ENCODE measurements at regions not wholly inside any gene's neighbourhood (a gene's known extent, or its start where the extent isn't known, plus 50 kb on each side); places are given as distances from the start of the nearest gene placed in this dataset.

DNA sequence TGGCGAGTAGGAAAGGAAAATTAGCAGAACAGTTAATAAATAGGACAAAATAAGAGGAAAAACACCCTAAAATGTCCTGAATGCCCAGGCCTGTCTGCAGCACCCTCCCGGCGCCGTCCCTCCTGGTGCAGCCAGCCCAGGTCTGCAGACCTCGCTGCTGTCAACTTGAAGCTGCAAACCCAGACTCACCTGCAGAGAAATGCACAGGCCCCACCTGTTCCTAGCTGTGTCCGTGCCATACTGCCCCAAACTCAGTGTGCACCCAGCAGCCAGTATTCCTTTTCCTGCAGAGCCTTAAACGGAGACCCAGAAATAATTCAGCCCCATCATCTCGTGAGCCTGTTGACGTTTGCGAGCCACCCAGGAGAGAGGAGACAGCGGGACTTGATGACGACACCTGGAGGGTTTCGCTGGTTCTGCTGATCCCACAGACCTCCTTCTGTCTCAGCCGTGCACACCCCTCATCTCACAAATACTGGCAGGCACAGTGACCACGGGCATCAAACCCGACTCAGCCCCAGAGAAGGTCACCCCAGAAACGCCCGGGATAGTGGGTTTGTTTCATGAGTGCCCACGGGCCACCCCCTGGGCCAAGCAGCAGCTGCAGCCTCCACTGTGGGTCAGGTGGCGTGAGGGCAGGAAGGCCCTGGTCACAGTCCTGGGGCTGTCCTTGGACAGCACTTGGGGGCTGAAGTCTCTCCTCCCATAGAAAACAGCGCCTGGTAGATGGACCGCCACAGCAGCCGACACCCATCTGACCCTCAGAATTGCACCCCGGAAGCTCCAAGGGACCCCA is 239.5 kb upstream of the SALL3 start:
- DNase-seq (ENCODE audit: low read depth in 3 of 3) = no peak

DNA sequence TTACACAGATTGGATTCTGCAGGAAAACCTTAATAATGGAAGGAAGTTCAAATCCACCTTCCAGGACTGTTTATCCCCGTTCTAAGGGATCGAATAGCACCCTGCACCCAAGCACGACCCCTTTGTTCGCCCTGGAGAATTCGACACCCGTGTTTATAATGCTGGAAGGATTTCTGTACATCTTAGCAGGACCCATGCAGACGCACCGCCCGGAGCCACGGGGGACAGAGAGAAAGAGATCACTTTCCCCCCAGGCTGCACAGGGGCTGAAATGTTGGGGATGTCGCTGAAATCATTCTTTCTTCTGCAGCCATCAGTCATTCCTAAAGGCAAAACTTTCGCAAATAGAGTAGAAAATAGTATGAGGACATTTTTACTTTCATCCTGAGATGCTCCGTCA is 238.7 kb upstream of the SALL3 start:
- no peak for DNase-seq (ENCODE audit: low read depth in 3 of 3)

DNA sequence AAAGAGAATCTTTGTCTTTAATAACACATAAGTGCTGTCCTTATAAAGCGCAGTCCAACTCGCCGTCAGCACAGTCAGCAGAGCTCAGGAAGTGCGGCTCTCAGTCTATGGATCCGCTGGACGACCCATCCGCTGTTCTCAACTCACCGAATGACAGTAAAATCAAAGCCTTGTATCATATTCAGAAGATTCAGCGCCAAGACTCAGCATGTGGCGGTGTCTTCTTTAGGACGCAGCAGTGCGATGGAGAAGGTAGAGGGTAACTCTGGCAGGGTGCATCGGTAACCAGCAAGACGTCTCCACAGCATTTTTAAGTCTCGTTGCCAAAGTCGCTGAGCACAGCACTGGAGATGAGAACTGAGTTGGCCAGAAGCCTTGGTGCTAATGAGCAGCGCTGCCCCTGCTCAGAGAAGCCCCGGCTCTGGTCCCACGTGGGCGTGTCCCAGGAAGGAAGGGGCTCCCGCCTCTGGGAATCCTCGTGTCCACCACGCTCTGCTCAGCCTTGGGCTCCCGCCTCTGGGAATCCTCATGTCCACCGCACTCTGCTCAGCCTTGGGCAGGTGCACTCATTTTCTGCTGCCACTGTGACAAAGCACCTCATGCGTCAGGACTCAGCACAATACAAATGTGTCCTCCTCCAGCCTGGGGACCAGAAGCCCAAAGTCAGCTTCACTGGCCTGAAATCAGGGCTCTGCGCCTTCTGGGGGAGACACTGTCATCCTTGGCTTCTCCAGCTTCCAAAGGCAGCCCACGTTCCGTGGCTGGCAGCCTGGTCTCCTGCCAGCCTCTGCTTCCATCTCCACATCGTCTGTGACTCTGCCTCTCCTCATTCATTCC is 238.0 kb upstream of the SALL3 start:
- no peak for DNase-seq (ENCODE audit: low read depth in 3 of 3)

DNA sequence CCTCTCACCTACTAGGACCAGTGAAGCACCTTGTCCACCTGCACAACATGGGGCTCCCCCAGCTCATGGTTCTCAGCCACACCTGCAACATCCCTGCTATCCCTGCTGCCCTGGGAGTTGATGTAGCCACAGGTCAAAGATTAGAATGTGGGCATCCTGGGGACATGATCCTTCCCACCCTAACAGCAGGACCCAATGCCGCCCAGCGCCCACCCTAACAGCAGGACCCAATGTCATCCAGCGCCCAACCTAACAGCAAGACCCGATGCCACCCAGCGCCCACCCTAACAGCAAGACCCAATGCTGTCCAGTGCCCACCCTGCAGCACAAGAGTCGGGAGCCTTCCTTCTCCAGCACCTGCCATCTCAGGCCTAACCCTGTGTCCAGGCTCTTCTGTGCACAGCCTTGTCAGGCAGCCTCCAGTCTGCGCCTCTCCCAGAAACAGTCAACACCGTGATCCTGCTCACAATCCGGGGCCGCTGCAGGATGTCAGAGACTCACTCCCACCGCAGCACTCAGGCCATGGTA is 237.3 kb upstream of the SALL3 start:
- no peak for DNase-seq (ENCODE audit: low read depth in 3 of 3)

DNA sequence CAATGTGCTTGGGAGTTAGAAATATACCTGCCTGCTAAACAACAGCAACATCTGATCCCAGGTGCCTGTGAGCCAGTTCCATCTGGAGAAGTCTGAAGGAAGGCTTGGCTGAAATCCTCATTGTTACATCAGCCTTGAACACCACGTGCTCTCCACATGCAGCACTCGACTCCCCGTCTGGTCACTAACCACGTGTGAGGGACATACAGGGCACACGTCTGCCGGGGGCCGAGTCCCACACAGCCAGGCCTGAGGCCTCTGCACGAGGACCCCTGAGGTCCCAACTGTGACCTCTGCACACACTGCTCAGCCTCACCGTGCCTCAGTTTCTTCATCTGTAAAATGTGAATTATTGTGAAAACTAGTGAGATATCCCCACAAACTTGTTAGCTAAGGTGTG is 236.5 kb upstream of the SALL3 start:
- no peak for DNase-seq (ENCODE audit: low read depth in 3 of 3)

DNA sequence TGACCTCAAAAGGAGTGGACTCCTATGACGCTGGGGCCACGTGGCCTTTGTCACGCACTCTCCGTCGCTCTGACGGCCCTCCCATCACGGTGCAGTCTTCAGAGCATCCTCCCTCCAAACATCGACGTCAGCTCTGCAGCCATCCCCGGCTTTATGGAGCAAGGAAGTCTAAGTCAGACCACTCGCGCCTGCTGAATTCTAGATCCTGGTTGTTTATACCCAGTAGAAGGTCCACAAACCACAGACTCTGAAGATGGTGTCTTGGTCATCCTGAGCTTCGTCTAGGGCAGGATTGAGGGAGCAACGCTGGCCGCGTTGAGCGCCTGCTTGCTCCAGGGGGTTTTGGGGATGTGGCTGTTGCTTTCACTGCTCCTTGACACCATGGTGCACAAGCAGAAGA is 228.0 kb upstream of the SALL3 start:
- DNase-seq (ENCODE audit: low read depth in 3 of 3) = no peak

DNA sequence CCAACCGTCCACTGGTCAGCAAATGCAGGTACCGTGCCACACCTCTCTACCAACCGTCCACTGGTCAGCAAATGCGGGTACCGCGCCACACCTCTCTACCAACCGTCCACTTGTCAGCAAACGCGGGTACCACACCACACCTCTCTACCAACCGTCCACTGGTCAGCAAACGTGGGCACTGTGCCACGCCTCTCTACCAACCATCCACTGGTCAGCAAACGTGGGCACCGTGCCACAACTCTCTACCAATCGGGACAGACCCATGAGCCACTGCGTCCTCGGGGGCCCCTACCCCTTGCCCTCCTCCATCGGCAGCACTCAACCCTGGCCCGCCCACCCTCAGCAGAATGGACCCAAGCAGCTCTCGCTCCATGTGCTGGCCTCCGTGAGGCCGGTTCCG is 226.4 kb upstream of the SALL3 start:
- no peak for DNase-seq (ENCODE audit: low read depth in 3 of 3)

DNA sequence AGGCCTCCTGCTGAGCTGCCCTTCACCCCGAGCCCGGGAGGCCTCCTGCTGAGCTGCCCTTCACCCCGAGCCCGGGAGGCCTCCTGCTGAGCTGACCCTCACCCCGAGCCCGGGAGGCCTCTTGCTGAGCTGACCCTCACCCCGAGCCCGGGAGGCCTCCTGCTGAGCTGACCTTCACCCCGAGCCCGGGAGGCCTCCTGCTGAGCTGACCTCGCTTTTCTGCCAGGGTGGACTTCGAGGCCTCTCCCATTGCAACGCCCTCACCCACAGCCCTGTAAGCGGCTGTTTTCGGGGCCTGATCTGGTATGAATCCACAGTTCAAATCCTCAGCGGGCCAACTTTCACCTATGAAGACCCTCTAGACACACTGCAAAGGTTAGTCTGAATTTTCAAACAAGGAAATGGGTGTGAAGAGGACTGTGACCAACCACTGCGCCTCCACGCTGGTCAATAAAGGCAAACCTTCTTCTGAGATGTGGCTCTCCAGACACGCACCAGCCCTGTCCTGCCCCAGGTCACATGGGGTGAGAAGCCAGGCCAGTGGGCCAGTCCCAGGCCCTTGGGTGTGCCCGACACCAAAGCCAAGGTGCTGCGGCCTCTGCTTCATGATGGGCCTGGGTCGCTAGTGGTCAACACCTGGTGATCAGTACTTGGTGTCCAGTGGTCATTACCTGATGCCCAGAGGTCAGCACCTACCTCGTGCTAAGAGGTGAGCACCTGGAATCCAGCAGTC is 225.1 kb upstream of the SALL3 start:
- DNase-seq (ENCODE audit: low read depth in 3 of 3) = no peak

DNA sequence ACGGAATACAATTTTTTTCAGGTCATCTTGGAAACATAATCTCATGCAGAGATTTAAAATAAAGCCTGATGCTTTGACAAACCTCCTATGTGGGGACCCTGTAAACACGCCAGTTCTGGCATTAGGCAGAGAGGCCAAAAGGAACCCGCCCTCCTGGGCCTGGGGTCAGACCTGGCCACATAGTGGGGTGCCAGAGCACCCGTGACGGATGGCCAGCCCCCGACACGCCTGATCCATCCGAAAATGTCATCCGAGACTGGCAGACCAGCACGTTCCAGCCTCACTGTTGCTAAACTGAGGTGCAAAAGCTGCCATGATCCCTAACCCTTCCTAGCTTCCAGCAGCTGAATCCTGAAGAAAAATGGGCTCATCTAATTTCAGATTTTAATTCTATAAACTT is 222.6 kb upstream of the SALL3 start:
- no peak for DNase-seq (ENCODE audit: low read depth in 3 of 3)

DNA sequence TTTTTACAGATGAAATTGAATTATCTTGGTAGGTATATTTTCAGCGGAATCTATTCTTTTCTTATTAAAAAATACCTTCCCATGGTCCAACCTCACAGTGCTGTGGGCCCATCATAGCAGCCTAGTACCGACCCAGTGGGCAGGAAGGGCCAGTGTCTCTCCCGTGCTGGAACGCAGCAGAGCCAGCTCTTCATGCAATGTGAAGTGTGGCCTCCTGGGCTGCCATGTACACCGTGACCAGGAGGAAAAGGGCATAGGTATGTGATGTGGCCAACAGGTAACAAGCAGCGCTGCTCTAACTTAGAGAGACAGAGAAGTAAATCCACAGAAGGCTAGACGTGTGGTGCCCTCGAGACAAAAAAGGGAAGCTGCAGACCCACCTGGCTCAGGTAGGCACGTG is 221.1 kb upstream of the SALL3 start:
- DNase-seq (ENCODE audit: low read depth in 3 of 3) = no peak

DNA sequence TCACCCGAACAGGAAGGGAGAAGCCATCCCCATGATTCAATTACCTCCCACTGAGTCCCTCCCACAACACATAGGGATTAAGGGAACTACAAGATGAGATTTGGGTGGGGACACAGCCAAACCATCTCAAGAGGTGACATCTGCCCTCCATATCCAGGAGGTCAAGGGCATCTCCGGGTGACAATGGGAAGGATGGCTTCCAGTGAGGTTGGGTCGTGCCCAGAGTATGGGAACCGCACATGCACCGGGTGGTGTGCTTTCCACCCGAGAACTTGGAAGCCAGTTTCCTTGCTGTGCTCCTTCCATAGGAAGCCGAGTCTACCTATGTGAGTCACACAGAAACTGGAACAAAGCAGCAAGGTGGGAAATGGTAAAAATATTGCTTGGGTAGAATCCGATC is 216.9 kb upstream of the SALL3 start:
- DNase-seq (ENCODE audit: low read depth in 3 of 3) = no peak

DNA sequence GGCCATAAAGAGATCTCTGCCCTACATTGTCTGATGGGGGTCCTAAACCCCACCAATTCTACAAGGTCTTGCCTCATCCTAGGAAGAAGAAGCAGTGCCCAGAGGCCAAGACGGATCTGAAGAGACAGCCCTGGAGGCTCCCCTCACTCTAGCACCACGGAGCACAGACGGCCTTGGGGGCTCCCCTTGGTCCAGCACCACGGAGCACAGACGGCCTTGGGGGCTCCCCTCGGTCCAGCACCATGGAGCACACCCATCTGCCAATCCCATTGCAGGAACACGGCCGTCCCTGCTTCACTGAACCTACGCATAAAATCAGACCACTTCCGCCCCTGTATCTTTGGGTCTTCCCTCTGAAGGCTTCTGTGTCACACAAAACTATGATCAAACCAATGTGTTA is 215.1 kb upstream of the SALL3 start:
- no peak for DNase-seq (ENCODE audit: low read depth in 3 of 3)

DNA sequence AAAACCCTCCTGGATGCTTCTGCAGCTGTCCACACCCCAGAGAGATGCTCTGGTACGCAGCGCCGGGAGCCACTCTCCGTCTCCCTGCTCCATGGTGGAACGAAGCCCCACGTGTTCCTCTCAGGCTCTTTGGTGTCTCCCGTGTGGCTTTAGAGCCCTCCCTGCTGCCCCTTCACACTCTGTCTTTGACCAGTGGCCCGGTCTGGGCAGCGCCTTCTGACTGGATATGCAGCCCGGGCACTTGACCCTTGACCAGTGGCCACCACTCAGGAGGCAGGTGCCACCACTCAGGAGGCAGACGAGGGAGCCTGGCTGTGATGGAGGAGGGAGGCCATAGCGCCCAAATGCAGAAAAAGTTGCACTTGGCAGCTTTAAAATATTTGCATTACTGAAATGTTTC is 214.5 kb upstream of the SALL3 start:
- no peak for DNase-seq (ENCODE audit: low read depth in 3 of 3)

DNA sequence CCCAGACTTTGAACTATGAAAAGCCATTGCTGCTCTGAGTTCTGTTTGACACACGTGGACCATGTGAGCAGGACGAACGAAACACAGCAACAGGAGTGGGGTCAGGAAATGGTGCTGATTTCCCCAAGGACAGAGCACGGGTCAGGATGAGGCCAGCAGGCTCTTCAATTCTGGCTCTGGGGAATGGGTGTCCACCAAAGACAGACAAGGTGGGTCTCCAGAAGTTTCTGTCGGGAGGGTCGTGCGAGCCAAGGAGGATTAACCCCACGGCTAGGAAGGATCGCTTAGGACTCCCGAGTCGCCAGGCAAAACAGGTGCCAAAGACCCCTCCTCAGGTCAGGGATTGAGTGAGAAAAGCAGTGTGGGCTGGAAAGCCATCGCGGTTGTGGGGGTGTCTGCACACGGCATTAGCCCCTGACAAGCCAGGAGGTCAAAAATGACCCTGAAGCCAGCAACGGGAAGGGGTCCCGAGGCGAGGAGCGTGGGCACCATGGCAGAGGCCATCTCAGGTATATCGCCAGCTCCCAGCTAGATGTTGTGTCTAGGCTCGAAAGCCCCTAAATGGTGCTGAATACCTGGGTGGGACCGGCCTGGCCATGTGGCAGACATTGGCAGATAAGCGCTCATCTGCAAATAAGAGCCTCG is 213.9 kb upstream of the SALL3 start:
- DNase-seq (ENCODE audit: low read depth in 3 of 3) = no peak

DNA sequence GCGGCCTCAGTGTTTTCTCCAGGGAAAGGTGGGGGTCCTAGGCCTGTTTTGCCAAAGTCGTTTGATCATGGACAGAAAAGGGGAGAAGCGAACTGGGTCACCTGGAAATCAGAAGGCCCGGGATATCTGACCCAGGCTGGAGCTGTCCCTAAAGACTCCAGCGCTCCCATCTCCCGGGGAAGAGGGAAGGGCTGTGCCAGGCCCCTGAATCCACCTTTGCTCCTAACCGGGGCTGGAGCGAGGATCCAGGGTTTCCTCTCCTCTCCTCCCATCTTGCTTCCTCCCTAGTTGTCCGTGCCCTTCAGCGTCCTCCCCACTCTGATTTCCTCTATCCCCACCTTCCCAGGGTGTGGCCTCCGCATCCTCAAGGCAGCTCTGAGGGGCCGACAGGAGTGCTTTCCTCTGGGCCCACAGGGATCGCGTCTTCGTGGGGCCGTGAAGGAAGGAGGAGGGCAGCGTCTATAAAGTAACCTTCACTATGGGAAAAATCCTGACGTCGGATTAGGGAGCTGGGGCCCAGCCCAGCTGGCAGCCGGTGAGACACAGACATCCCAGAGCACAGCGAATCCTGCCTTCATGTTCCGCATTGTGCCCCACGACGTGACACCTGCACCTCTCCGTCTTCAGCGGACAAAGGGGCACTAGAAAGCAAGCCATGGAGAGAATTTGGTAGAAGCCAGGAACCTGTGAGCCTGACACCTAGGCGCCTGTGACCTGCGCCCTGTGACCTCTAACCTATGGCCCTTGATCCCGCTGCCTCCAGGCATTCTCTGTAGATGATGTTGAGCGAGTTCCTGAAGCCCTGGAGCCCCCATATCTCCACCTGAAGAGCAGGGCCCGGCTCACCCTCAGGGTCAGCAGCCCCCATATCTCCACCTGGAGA is 212.7 kb upstream of the SALL3 start:
- no peak for DNase-seq (ENCODE audit: low read depth in 3 of 3)

DNA sequence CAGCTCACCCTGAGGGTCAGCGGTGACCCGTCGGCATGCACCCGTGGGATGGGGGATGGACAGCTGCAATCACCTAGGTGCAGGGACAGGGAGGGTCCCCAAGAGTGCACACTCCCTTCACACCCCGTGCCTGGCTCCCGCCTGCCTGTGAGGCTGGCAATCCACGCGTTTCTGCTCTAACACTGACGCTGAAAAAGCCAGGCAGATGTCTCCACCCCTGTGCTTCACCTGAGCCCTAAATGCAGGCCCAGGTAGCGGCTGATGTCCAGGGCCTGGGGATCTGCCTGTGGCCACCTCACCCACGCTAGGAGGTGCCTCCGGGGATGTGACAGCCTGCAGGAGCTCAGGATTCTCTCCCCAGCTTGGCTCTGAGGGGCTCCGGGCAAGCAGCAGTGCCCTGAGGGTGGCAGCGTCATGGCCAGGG is 212.0 kb upstream of the SALL3 start:
- no peak for DNase-seq (ENCODE audit: low read depth in 3 of 3)

DNA sequence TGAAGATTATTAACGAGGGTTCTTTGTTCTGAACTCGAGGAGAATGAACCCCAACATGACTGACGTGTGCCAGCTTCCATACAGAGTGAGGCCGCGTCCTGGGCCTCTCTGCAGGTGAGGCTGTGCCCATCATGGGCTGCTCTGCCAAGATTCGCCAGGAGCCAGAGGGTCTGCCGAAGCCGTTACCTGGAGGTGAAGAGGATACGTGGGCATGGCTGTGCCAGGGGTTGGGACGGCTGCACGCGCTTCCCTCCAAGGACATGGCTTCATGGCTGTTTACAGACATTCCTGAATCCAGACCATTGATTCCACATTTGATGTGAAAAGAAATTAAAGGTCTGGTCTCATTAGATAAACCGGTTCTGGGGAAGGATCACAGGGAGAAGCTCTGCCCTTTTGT is 211.4 kb upstream of the SALL3 start:
- DNase-seq (ENCODE audit: low read depth in 3 of 3) = no peak

DNA sequence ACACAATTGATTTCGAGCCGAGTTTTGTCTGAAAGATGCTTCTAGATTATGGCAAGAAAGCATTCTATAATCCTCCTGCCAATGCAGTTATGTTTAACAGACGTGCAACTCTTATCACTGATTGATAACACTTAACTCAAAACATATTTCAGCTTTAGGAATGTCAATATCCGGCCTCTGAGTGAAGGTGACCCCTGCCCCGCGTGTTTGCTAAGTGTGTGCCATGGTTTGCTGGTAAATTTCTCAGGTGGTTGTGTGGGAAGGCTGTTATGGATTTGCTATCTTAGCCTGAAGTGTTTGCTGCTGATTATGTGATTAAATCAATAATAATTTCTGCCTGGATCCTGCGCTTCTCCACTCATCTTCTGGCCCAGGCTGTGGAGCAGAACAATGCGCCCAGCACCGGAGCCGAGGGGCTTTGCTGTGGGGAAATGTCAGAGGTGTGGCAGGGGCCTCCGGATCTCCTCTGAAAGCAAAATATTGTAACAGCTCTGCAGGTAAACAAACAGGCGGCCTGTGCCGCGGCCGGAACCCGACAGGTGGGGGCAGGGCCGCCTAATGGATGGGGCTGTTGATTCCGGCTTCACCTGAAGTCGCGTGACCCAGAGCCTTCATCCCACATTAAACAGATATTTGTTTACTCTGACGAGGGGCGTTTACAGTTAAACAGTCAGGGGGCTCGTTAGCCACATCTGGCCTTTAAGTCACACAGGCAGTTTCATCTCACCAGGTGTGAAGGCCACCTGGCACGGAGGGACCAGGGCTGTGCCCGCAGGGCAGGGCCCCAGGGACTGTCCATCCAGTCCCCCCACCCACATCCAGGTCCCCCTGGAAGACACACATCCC is 210.7 kb upstream of the SALL3 start:
- DNase-seq (ENCODE audit: low read depth in 3 of 3) = no peak

DNA sequence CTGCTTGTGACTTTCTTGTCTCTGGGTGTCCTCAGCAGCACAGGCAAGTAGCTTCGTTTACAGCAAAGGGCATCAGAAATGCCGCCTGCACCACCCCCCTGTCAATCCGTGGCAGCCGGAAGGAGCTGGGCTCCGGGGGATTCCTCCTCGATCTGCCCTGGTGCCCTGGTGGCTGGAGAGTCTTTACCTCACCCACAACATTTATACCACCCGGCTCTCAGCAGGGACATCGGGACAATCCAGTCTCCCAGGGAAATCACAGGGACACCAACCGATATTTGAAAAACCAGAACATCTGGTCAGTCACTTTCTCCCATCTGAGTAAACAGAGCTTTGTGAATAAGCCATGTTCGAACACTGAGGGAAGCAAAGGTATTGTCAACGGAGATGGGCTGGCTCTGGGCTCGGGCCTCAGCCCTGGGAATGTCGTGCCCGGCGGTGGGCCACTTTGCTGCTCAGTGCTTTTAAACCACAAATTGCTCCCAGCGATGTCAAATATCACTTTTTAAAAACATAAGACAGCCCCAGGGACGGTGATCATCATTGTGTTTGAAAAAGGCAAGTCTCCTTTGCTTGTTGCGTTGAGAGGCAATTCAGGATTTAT is 210.0 kb upstream of the SALL3 start:
- no peak for DNase-seq (ENCODE audit: low read depth in 3 of 3)

Data from stimulated activated CD4-positive, alpha-beta T cell treated with anti-CD3 and anti-CD28 coated beads, TNF-alpha, amount 100 ng/mL, for 24 hours (primary cell).